K562 (cell line): ENCODE measurements at regions not wholly inside any gene's neighbourhood (a gene's known extent, or its start where the extent isn't known, plus 50 kb on each side); places are given as distances from the start of the nearest gene placed in this dataset.

Experiments used
- ATAC-seq: fragments of 200-7000 bp; cut with Tn5 transposase; 3 replicates; pipeline ENCODE4 v1.9.1; 2020; ENCODE audit warnings: moderate library complexity
- BruUV-seq: library from RNA; stranded (reverse); fragments of 400-500 nt; replicated peaks from 2 replicates; lab custom pipeline; 2021; lab: Mats Ljungman, UMichigan
- CTCF ChIA-PET: fragments of 300-600 bp; formaldehyde crosslinking; extraction: SDS; loops from one replicate; lab custom pipeline; 2021; ENCODE audit warnings: low intra/inter-chr PET ratio; lab: Yijun Ruan, JAX
- POLR2A ChIA-PET: fragments of 300-600, 350-650 bp; sonication (Branson Sonifier 250); formaldehyde crosslinking; extraction: SDS; loops from one replicate; lab custom pipeline; 2021; ENCODE audit warnings: antibody characterized with exemption, inconsistent platforms; lab: Yijun Ruan, JAX
- DNase-seq, 4 experiments: peaks; one replicate each; pipeline versions ENCODE4 v3.0.0 to v3.0.0-alpha.2; 2011 to 2018; ENCODE audit warnings: low spot score in 3 of 4, mixed read lengths in 3 of 4; ENCODE audit errors: extremely low read depth in 1 of 4
- FAIRE-seq: peaks from 2 replicates; lab custom pipeline; 2011; peaks lifted over from hg19 to GRCh38; lab: Jason Lieb, UNC
- H2AFZ ChIP-seq: 2 replicates; pipeline ENCODE4 v1.6.0; 2011; ENCODE audit warnings: low read depth, low read length, control low read depth, inconsistent platforms
- H3K27ac ChIP-seq: fragments of 200-600 bp; 3 replicates; pipeline ENCODE4 v1.8.0; 2011; ENCODE audit warnings: low read depth, mild to moderate bottlenecking, control low read depth, inconsistent platforms, low read length, moderate library complexity, mixed read lengths; ENCODE audit errors: extremely low read depth
- H3K27me3 ChIP-seq, 2 experiments: fragments of 300-600 bp in 1 of 2; 2 replicates in 1 of 2; 3 replicates in 1 of 2; pipeline versions ENCODE4 v1.6.0 to v1.8.0; 2011; ENCODE audit warnings: inconsistent platforms in 2 of 2, low read length in 2 of 2, mild to moderate bottlenecking in 1 of 2, mixed read lengths in 1 of 2, moderate library complexity in 1 of 2; ENCODE audit not compliant: control insufficient read depth in 2 of 2, insufficient read depth in 2 of 2
- H3K36me3 ChIP-seq: fragments of 300-600 bp; 3 replicates; pipeline ENCODE4 v1.8.0; 2011; ENCODE audit warnings: mild to moderate bottlenecking, low read length, inconsistent platforms; ENCODE audit not compliant: control insufficient read depth, insufficient read depth
- H3K4me1 ChIP-seq, 2 experiments: fragments of 200-600 bp in 1 of 2; replicated peaks in 1 of 2; 2 replicates in 1 of 2; 3 replicates in 1 of 2; pipeline versions ENCODE4 v1.5.1 to v1.8.0; 2011; ENCODE audit warnings: inconsistent platforms in 2 of 2, low read length in 2 of 2, mild to moderate bottlenecking in 1 of 2, mixed read lengths in 1 of 2, moderate library complexity in 1 of 2; ENCODE audit not compliant: control insufficient read depth in 2 of 2, insufficient read depth in 2 of 2
- H3K4me2 ChIP-seq: 2 replicates; pipeline ENCODE4 v1.6.1; 2011; ENCODE audit warnings: low read length, control low read depth, inconsistent platforms, mixed read lengths; ENCODE audit not compliant: insufficient read depth
- H3K4me3 ChIP-seq: fragments of 200-600 bp; sonication (generic), shearing (Covaris generic); 2 replicates; pipeline ENCODE4 v1.5.1; 2016; ENCODE audit warnings: control low read depth, inconsistent platforms
- H3K79me2 ChIP-seq: fragments of 200-600 bp; 3 replicates; pipeline ENCODE4 v1.8.0; 2011; ENCODE audit warnings: low read length, inconsistent platforms; ENCODE audit not compliant: control insufficient read depth, insufficient read depth
- H3K9ac ChIP-seq, 2 experiments: 2 replicates each; pipeline versions ENCODE4 v1.6.0 to v1.6.1; 2011; ENCODE audit warnings: low read depth in 2 of 2, low read length in 2 of 2, control low read depth in 1 of 2, inconsistent platforms in 1 of 2, mild to moderate bottlenecking in 1 of 2, mixed read lengths in 1 of 2; ENCODE audit not compliant: insufficient read depth in 1 of 2
- H3K9me1 ChIP-seq: one replicate; pipeline ENCODE4 v1.6.0; 2011; ENCODE audit warnings: inconsistent platforms, mild to moderate bottlenecking, low read length, moderate library complexity; ENCODE audit not compliant: control insufficient read depth, insufficient read depth
- H3K9me3 ChIP-seq: replicated peaks from 2 replicates; pipeline ENCODE4 v1.5.1; 2011; ENCODE audit warnings: low read depth, low read length, inconsistent platforms; ENCODE audit not compliant: control insufficient read depth, insufficient read depth
- H4K20me1 ChIP-seq: replicated peaks from 2 replicates; pipeline ENCODE4 v1.6.1; 2011; ENCODE audit warnings: low read length, inconsistent platforms, mixed read lengths; ENCODE audit not compliant: control insufficient read depth, insufficient read depth
- NCOA6 ChIP-seq: fragments of 450-650 bp; IDR thresholded peaks from 2 replicates; pipeline ENCODE4 v1.6.1; 2017; ENCODE audit warnings: mild to moderate bottlenecking
- ZFP30 ChIP-seq: fragments of 250-450 bp; sonication (Bioruptor Pico); IDR thresholded peaks from 2 replicates; pipeline ENCODE4 v1.8.0; 2022; ENCODE audit warnings: moderate library complexity, mild to moderate bottlenecking, inconsistent platforms, borderline replicate concordance
- WGBS: fragments of 100-300 bp; shearing (Covaris generic); methylation state at CpG from one replicate; pipeline ENCODE4 v1.1.6; 2016; ENCODE audit warnings: low coverage, mixed read lengths; ENCODE audit not compliant: insufficient coverage; ENCODE audit errors: missing lambda C conversion rate; 5-methylcytosine and 5-hydroxymethylcytosine counted together
- in situ Hi-C: fragments of 300-500 bp; cut with MboI; formaldehyde crosslinking; loops from 4 replicates; pipeline ENCODE4 v1.15.0; 2018; ENCODE audit warnings: inconsistent platforms, mixed read lengths
- intact Hi-C: fragments of 100-400 bp; cut with micrococcal nuclease; formaldehyde crosslinking; loops from 2 replicates; pipeline ENCODE4 v1.14.2; 2022
- TF ChIP-seq, protein P1 (sequence below): fragments of 200-800 bp; sonication (Bioruptor generic); IDR thresholded peaks from 2 replicates; pipeline ENCODE4 v1.6.1; 2017; ENCODE audit warnings: missing genetic modification characterization, missing compliant biosample characterization
- TF ChIP-seq, protein P2 (sequence below): sonication (generic); formaldehyde crosslinking; IDR thresholded peaks from 2 replicates; pipeline ENCODE4 v1.8.1; 2022; ENCODE audit warnings: missing genetic modification reagents
- TF ChIP-seq, protein P3 (sequence below): fragments of 450-650 bp; formaldehyde crosslinking; IDR thresholded peaks from 2 replicates; pipeline ENCODE4 v1.4.0; 2020; ENCODE audit warnings: mild to moderate bottlenecking, moderate library complexity

- Histone ChIP-seq H3K9ac (no peak overlapping the region), H4K20me1 (no peaks in the 10 kb centered on the region), H3K4me1 (no peaks in the 10 kb centered on the region), H3K79me2 (no peaks in the 10 kb centered on the region), H3K27ac (no peak overlapping the region), H3K9me1 (no peaks in the 10 kb centered on the region), H3K27me3 (no peaks in the 10 kb centered on the region), H3K4me3 (no peak overlapping the region), H3K4me2 (no peak overlapping the region), H3K9me3 (no peaks in the 10 kb centered on the region), H2AFZ (no peak overlapping the region), H3K36me3 (no peaks in the 10 kb centered on the region)
- TF ChIP-seq ZFP30 (CRISPR knock-in tag) = no peak
- TF ChIP-seq, protein P1, sequence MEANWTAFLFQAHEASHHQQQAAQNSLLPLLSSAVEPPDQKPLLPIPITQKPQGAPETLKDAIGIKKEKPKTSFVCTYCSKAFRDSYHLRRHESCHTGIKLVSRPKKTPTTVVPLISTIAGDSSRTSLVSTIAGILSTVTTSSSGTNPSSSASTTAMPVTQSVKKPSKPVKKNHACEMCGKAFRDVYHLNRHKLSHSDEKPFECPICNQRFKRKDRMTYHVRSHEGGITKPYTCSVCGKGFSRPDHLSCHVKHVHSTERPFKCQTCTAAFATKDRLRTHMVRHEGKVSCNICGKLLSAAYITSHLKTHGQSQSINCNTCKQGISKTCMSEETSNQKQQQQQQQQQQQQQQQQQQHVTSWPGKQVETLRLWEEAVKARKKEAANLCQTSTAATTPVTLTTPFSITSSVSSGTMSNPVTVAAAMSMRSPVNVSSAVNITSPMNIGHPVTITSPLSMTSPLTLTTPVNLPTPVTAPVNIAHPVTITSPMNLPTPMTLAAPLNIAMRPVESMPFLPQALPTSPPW = no peak
- TF ChIP-seq, protein P2, sequence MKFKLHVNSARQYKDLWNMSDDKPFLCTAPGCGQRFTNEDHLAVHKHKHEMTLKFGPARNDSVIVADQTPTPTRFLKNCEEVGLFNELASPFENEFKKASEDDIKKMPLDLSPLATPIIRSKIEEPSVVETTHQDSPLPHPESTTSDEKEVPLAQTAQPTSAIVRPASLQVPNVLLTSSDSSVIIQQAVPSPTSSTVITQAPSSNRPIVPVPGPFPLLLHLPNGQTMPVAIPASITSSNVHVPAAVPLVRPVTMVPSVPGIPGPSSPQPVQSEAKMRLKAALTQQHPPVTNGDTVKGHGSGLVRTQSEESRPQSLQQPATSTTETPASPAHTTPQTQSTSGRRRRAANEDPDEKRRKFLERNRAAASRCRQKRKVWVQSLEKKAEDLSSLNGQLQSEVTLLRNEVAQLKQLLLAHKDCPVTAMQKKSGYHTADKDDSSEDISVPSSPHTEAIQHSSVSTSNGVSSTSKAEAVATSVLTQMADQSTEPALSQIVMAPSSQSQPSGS (CRISPR knock-in tag) = no peak
- TF ChIP-seq, protein P3, sequence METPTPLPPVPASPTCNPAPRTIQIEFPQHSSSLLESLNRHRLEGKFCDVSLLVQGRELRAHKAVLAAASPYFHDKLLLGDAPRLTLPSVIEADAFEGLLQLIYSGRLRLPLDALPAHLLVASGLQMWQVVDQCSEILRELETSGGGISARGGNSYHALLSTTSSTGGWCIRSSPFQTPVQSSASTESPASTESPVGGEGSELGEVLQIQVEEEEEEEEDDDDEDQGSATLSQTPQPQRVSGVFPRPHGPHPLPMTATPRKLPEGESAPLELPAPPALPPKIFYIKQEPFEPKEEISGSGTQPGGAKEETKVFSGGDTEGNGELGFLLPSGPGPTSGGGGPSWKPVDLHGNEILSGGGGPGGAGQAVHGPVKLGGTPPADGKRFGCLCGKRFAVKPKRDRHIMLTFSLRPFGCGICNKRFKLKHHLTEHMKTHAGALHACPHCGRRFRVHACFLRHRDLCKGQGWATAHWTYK (CRISPR knock-in tag) = no peak
- no peak for TF ChIP-seq NCOA6
- ChIA-PET CTCF (no interaction called here), POLR2A (no interaction called here)
- no peak for DNase-seq
- intact Hi-C loops = no loop called here
- FAIRE-seq = no peak
- 0% methylated on average over 2 of the region's 2 CpGs for WGBS
- BruUV-seq = no TSS peak
- in situ Hi-C loops = no loop called here
- ATAC-seq = no peak
Measured at GRCh38 chr4:81997313-81997712, 376.5 kb downstream of the HNRNPD start.
